Activated naive CD8-positive, alpha-beta T cell treated with anti-CD3 and anti-CD28 coated beads, Interleukin-2, amount 10 ng/mL, durations not matched to agents 7 days and 5 days (primary cell): ENCODE measurements at regions not wholly inside any gene's neighbourhood (a gene's known extent, or its start where the extent isn't known, plus 50 kb on each side); places are given as distances from the start of the nearest gene placed in this dataset.

Source experiments
- ATAC-seq: fragments of 150-1000 bp; cut with Tn5 transposase; one replicate; pipeline ENCODE4 v1.10.0; 2021; ENCODE audit warnings: low read depth, moderate library complexity
- POLR2A ChIA-PET: fragments of 350-600 bp; sonication (Branson Sonifier 250); formaldehyde crosslinking; loops from one replicate; lab custom pipeline; 2021; ENCODE audit warnings: antibody characterized with exemption; lab: Charles Lee
- DNase-seq: peaks from one replicate; pipeline ENCODE4 v3.0.0; 2021
- H3K27ac Mint-ChIP-seq: one replicate; pipeline ENCODE4 v1.8.0; 2022; ENCODE audit warnings: mild to moderate bottlenecking, mixed read lengths
- H3K27me3 Mint-ChIP-seq: one replicate; pipeline ENCODE4 v1.8.0; 2022; ENCODE audit warnings: mild to moderate bottlenecking, moderate library complexity, mixed read lengths
- H3K36me3 Mint-ChIP-seq: one replicate; pipeline ENCODE4 v1.8.0; 2021; ENCODE audit warnings: mild to moderate bottlenecking, mixed read lengths
- H3K4me1 Mint-ChIP-seq: one replicate; pipeline ENCODE4 v1.8.0; 2021; ENCODE audit warnings: mixed read lengths
- H3K4me3 Mint-ChIP-seq: one replicate; pipeline ENCODE4 v1.8.0; 2022; ENCODE audit warnings: mild to moderate bottlenecking, moderate library complexity, mixed read lengths
- H3K9me3 Mint-ChIP-seq: one replicate; pipeline ENCODE4 v1.8.0; 2021; ENCODE audit warnings: mixed read lengths

GRCh38 chr11:116110802-116111201, 606.6 kb upstream of the CADM1 start:
- Mint-ChIP-seq H3K9me3 (no peaks in the 10 kb centered on the region), H3K36me3 (peaks cover 2% of the 10 kb centered on the region), H3K4me1 (no peaks in the 10 kb centered on the region), H3K27me3 (peaks cover 2% of the 10 kb centered on the region), H3K27ac (no peak overlapping the region), H3K4me3 (no peak overlapping the region)
- DNase-seq (no peak), ATAC-seq (no peak)
- POLR2A ChIA-PET, result no interaction called here

GRCh38 chr11:116110356-116110755, 606.1 kb upstream of the CADM1 start:
- Mint-ChIP-seq H3K27ac (no peak overlapping the region), H3K27me3 (peaks cover 2% of the 10 kb centered on the region), H3K4me3 (no peak overlapping the region), H3K4me1 (no peaks in the 10 kb centered on the region), H3K9me3 (no peaks in the 10 kb centered on the region), H3K36me3 (peaks cover 2% of the 10 kb centered on the region)
- POLR2A ChIA-PET, result no interaction called here
- ATAC-seq (no peak), DNase-seq (no peak)

DNA sequence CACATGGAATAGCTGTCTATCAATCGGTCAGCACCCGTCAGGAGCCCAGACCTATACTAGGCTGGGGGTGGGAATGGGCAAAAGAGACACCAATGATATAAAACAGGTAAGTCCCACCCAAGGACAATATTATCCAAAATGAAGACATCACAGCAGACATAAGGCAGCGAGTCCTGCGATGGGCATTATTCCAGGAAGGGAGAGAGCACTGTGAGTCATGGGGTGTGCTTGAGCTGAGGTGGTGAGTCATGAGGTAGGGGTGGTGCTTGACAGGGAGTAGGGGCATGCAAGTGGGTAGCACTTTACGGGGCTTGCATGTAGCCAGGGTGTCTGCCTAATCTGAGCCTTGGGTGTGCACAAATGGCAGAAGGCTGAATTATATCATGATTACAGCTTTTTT, 605.0 kb upstream of the CADM1 start:
- Mint-ChIP-seq H3K4me3 (no peak overlapping the region), H3K27me3 (peaks cover 2% of the 10 kb centered on the region), H3K4me1 (no peaks in the 10 kb centered on the region), H3K36me3 (peaks cover 2% of the 10 kb centered on the region), H3K9me3 (no peaks in the 10 kb centered on the region), H3K27ac (no peak overlapping the region)
- ATAC-seq (no peak), DNase-seq (no peak)
- POLR2A ChIA-PET, result no interaction called here

DNA sequence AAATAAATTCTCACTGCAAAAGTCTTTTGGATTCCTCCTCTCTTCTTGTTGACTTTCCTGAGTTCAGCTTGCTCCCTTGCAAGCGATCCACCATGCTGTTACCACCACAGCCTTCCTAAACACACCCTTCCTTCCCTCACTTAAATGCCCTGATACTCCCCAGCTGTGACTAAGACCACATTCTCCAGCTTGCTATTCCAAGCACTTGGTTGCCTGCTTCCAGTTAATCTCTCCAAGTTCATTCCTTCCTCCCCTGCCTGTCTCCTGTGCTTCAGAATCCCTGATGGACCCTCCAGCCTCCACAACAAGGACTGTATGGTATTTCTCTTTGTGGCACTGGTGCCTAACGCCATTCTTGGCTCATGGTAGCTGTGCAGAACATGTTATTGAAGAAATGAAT, 603.9 kb upstream of the CADM1 start:
- peaks cover 2% of the 10 kb centered on the region for H3K36me3 Mint-ChIP-seq
- no peak overlapping the region for H3K4me3 Mint-ChIP-seq
- H3K27me3 Mint-ChIP-seq, result peaks cover 2% of the 10 kb centered on the region
- no peaks in the 10 kb centered on the region for H3K4me1 Mint-ChIP-seq
- POLR2A ChIA-PET, result no interaction called here
- H3K9me3 Mint-ChIP-seq, result no peaks in the 10 kb centered on the region
- H3K27ac Mint-ChIP-seq, result no peak overlapping the region
- DNase-seq, result no peak
- ATAC-seq, result no peak

DNA sequence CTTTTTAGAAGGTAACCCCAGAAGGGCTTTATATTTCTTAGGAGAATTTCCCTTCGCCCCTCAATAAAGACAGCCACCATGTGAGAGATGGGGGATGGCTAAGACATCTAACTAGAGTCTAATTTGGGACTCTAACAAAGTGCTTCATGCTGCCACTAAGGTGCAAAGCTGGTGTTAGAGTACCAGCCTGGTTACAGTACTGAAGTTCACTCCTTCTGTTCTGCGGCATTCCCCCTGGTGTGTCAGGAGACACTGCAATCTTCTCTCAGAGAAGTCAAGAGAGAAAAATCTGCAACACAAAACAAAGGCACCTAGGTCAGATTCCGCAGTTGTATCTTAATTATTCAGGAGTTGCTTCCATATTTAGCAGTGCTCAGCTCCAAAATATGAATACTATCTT, 603.0 kb upstream of the CADM1 start:
- ATAC-seq (no peak), DNase-seq (no peak)
- Mint-ChIP-seq H3K9me3 (no peaks in the 10 kb centered on the region), H3K4me3 (no peak overlapping the region), H3K27ac (no peak overlapping the region), H3K27me3 (peaks cover 2% of the 10 kb centered on the region), H3K4me1 (no peaks in the 10 kb centered on the region), H3K36me3 (peaks cover 2% of the 10 kb centered on the region)
- POLR2A ChIA-PET, result no interaction called here

DNA sequence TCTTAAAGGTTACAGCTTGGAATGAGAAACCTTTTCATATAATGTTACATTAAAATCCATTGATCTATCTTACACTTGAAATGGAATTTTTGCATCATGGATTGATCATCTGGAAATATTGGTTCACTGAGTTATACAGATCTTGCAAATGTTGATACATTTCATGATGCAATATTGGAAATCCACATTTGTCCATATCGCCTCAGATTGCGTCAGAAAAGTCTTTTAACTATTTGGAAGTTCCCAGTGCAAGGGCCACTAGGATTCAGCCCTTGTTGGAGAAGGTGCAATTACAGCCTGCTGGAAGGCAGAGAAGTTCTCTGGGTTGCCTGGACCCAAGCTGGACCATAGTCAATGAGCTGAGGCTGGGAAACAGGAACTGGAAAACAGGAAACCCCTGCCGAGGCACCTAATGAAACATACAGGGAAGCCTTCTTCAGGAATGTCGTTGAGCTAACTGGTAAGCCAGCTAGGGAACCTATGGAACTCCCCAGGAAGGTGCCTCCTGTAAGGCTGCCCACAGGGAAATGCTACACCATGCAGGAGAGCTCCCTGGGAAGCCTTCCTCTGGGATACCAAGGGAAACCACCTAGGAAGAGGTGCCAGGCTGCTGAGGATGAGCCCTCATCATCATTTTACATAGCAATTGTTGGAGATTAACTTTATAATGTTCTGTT, 600.4 kb upstream of the CADM1 start:
- H3K27me3 Mint-ChIP-seq, result no peaks in the 10 kb centered on the region
- peaks cover 2% of the 10 kb centered on the region for H3K36me3 Mint-ChIP-seq
- ATAC-seq (no peak), DNase-seq (no peak)
- no peak overlapping the region for H3K27ac Mint-ChIP-seq
- H3K4me1 Mint-ChIP-seq, result no peaks in the 10 kb centered on the region
- POLR2A ChIA-PET, result no interaction called here
- no peaks in the 10 kb centered on the region for H3K9me3 Mint-ChIP-seq
- H3K4me3 Mint-ChIP-seq, result no peak overlapping the region

- H3K27ac Mint-ChIP-seq, result no peak overlapping the region
- no peaks in the 10 kb centered on the region for H3K27me3 Mint-ChIP-seq
- no peaks in the 10 kb centered on the region for H3K9me3 Mint-ChIP-seq
- POLR2A ChIA-PET, result no interaction called here
- DNase-seq (no peak), ATAC-seq (no peak)
- H3K36me3 Mint-ChIP-seq, result no peaks in the 10 kb centered on the region
- no peaks in the 10 kb centered on the region for H3K4me1 Mint-ChIP-seq
- no peak overlapping the region for H3K4me3 Mint-ChIP-seq
Measured at GRCh38 chr11:116101902-116102301, 597.7 kb upstream of the CADM1 start.

DNA sequence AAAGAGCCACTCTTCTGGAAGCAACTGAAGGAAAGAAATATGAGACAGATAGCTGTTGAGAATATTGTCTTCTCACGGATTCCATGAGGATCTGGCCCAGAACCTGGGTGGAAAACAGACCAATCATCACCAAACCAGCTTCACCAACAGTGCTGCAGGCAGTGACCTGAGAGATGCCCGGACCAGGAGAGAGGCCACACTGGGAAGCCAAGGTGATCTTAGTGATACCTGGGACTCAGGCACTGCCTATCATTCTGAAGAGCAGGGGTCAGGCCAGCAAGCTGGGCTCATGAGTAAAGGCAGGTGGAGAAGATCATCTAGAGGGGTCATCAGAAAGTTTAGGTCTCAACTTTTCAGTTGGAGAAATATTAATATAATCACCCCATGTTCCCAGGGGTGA, 595.8 kb upstream of the CADM1 start:
- Mint-ChIP-seq H3K4me1 (no peaks in the 10 kb centered on the region), H3K27me3 (no peaks in the 10 kb centered on the region), H3K27ac (no peak overlapping the region), H3K4me3 (no peak overlapping the region), H3K36me3 (no peaks in the 10 kb centered on the region), H3K9me3 (no peaks in the 10 kb centered on the region)
- ATAC-seq (no peak), DNase-seq (no peak)
- POLR2A ChIA-PET, result no interaction called here

- no peak overlapping the region for H3K27ac Mint-ChIP-seq
- no peaks in the 10 kb centered on the region for H3K9me3 Mint-ChIP-seq
- H3K36me3 Mint-ChIP-seq, result no peaks in the 10 kb centered on the region
- no peaks in the 10 kb centered on the region for H3K4me1 Mint-ChIP-seq
- no peak for DNase-seq
- H3K27me3 Mint-ChIP-seq, result peaks cover 3% of the 10 kb centered on the region
- no peak for ATAC-seq
- POLR2A ChIA-PET, result no interaction called here
- no peak overlapping the region for H3K4me3 Mint-ChIP-seq
Measured at GRCh38 chr11:116099541-116099940, 595.3 kb upstream of the CADM1 start.

DNA sequence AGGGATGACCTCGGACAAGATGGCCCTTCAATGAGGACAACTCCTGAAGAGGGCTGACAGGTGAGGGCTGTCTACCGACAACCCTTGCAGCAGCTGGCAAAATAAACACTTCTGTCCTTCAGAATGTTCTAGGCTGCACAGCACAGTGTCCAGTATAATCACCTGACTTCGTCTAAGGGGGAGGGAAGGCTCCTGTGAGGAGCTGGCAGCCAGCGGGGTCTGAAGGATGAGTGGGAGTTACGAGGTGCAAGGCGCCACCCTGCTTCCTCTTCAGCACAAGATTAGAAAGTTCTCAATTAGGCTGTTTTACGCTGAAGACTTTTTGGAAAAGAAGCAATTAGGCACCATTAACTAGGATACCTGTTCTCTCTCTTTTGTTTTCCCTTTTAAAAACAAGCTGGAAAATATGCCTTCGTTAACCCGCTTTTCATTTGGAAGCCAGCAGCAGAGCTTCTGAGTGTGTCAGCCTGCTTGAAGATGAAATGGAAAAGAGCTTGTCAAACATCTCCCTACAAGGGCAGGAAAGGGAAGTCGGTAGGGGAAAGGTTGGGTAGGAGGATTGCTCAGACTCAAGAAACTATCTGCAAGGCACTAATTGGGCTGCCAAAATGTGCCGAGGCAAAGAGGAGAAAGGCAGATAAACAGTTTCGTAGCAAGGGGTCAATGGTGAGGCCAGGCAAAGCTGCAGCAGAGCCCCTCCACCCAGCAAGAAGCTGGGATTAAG, 592.2 kb upstream of the CADM1 start:
- no peaks in the 10 kb centered on the region for H3K4me1 Mint-ChIP-seq
- POLR2A ChIA-PET, result no interaction called here
- H3K9me3 Mint-ChIP-seq, result no peaks in the 10 kb centered on the region
- H3K36me3 Mint-ChIP-seq, result no peaks in the 10 kb centered on the region
- ATAC-seq (no peak), DNase-seq (no peak)
- H3K4me3 Mint-ChIP-seq, result no peak overlapping the region
- peaks cover 3% of the 10 kb centered on the region for H3K27me3 Mint-ChIP-seq
- H3K27ac Mint-ChIP-seq, result no peak overlapping the region

GRCh38 chr11:116093481-116094270, 589.5 kb upstream of the CADM1 start:
- DNase-seq, result no peak
- POLR2A ChIA-PET, result no interaction called here
- Mint-ChIP-seq H3K4me3 (no peak overlapping the region), H3K36me3 (no peaks in the 10 kb centered on the region), H3K4me1 (no peaks in the 10 kb centered on the region), H3K9me3 (no peaks in the 10 kb centered on the region), H3K27me3 (peaks cover 3% of the 10 kb centered on the region), H3K27ac (no peak overlapping the region)
- no peak for ATAC-seq

GRCh38 chr11:116093065-116093464, 588.9 kb upstream of the CADM1 start:
- no peaks in the 10 kb centered on the region for H3K9me3 Mint-ChIP-seq
- POLR2A ChIA-PET, result no interaction called here
- DNase-seq (no peak), ATAC-seq (no peak)
- no peaks in the 10 kb centered on the region for H3K36me3 Mint-ChIP-seq
- H3K4me1 Mint-ChIP-seq, result no peaks in the 10 kb centered on the region
- H3K4me3 Mint-ChIP-seq, result no peak overlapping the region
- peaks cover 3% of the 10 kb centered on the region for H3K27me3 Mint-ChIP-seq
- H3K27ac Mint-ChIP-seq, result no peak overlapping the region

- Mint-ChIP-seq H3K9me3 (no peaks in the 10 kb centered on the region), H3K36me3 (no peaks in the 10 kb centered on the region), H3K4me3 (no peak overlapping the region), H3K4me1 (no peaks in the 10 kb centered on the region), H3K27me3 (peaks cover 3% of the 10 kb centered on the region), H3K27ac (no peak overlapping the region)
- ATAC-seq (no peak), DNase-seq (no peak)
- POLR2A ChIA-PET, result no interaction called here
Measured at GRCh38 chr11:116086426-116086825, 582.2 kb upstream of the CADM1 start.
